OCI-LY7 (cell line): ENCODE measurements at regions not wholly inside any gene's neighbourhood (a gene's known extent, or its start where the extent isn't known, plus 50 kb on each side); places are given as distances from the start of the nearest gene placed in this dataset.

Source experiments
- EZH2phosphoT487 ChIP-seq: fragments of 200-600 bp; sonication (generic); IDR thresholded peaks from 2 replicates; pipeline ENCODE4 v1.6.1; 2018; ENCODE audit warnings: low read depth, borderline replicate concordance, mild to moderate bottlenecking, mixed run types, antibody characterized with exemption, low read length, moderate library complexity, mixed read lengths
- TF ChIP-seq, protein P1 (sequence below): fragments of 200-600 bp; sonication (generic); conservative IDR thresholded peaks from 2 replicates; pipeline ENCODE4 v1.5.1; 2014; ENCODE audit warnings: mild to moderate bottlenecking, antibody characterized with exemption, low read length, moderate library complexity, mixed read lengths

- TF ChIP-seq, protein P1, sequence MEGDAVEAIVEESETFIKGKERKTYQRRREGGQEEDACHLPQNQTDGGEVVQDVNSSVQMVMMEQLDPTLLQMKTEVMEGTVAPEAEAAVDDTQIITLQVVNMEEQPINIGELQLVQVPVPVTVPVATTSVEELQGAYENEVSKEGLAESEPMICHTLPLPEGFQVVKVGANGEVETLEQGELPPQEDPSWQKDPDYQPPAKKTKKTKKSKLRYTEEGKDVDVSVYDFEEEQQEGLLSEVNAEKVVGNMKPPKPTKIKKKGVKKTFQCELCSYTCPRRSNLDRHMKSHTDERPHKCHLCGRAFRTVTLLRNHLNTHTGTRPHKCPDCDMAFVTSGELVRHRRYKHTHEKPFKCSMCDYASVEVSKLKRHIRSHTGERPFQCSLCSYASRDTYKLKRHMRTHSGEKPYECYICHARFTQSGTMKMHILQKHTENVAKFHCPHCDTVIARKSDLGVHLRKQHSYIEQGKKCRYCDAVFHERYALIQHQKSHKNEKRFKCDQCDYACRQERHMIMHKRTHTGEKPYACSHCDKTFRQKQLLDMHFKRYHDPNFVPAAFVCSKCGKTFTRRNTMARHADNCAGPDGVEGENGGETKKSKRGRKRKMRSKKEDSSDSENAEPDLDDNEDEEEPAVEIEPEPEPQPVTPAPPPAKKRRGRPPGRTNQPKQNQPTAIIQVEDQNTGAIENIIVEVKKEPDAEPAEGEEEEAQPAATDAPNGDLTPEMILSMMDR: no peak
- TF ChIP-seq EZH2phosphoT487: no peak
Observed at GRCh38 chr11:70756341-70756740, 358.0 kb downstream of the CTTN start.
